OCI-M2 (cell line): ENCODE measurements at regions not wholly inside any gene's neighbourhood (a gene's known extent, or its start where the extent isn't known, plus 50 kb on each side); places are given as distances from the start of the nearest gene placed in this dataset.

Experiments
- DNase-seq: peaks from one replicate; lab custom pipeline; 2025; ENCODE audit not compliant: unreplicated experiment; lab: John Stamatoyannopoulos, UW

DNA sequence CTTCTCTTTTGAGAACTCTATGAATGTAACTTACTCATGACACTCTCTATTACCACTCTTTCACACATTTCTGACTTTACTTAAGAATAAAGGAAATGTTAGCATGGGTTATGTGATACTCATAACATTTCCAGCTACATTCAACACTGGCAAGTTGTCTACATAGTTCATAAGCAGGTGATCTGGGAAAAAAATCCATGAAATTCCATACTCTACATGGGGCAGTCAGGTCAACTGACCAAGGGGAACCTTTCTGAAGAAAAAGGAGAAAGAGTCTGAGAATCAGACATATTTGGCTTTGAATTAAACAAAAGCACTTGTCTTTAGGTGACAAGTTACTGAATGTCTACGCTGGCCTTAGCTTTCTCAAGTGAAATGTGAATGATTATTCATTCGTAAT lies 329.1 kb upstream of the ROBO1 start:
- no peak for DNase-seq

DNA sequence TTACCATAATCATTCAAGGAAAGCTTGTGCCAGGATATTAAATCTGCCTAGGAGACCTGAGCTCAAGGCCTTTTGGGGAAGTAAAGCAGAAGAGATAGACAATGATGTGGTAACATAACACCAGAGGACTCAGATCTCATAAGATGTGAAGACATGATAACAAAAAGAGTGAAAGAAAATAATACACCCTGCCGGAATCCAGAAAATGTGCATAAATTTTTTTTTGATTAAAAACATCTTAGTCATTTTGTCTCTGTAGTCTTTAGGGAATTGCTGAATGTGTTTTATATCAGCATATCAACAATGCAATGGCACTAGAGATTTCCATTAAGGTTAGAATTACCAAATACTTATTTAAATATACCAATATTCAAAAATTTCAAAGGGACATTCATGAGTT lies 326.8 kb upstream of the ROBO1 start:
- DNase-seq, result no peak

DNA sequence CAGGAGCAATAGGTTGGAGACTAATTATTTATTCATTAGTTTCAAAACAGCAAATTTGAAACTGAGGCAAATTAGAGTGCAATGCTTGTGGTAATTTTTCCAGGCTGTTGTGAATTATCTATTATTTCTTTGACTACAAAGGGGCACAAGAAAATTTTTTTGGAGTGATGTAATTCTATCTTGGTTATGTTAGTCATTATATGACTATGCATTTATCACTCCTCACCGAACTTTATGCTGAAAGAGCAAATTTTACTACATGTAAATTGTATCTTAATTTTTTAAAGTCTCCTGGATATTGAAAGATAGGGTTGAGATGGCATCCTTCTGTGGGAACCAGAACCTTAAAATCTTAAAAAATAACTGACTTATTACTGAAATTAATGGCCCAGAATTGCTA lies 320.0 kb upstream of the ROBO1 start:
- DNase-seq, result no peak

DNA sequence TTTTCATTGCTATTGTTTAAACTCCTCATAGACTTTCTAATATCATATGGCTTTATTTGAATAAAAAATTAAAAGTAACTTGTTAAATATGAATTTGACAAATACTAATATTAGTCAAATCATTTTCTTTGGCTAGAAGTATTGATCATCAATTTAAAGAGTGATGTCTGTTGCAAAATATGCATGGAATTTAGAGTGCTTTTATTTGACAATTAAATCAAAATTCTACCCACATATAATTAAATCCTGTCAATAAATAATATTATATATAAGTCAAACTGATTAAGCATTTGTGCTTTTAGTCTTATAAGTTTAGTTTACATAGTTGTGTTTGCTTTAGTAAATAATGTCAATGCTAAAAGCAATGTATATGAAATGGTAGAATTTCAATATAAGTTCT lies 318.6 kb upstream of the ROBO1 start:
- DNase-seq, result no peak

DNA sequence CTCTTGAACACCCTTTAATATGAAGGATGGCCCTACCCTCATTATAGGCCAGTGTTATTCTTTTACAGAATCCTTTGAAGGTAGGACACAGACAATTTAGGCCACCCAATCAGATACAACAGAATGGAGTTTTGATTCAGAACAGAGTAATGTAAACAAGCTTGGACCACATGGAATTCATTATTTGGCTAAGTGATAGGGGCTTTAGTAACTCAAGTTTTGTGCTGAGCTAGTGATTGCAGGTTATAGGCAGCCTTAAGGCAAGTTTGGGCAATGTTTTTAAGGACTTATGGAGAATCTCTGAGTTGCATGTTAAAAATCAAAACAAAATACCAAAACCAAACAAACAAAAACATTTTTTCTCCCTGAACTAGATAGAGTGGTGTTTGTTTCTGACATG lies 312.1 kb upstream of the ROBO1 start:
- no peak for DNase-seq

DNA sequence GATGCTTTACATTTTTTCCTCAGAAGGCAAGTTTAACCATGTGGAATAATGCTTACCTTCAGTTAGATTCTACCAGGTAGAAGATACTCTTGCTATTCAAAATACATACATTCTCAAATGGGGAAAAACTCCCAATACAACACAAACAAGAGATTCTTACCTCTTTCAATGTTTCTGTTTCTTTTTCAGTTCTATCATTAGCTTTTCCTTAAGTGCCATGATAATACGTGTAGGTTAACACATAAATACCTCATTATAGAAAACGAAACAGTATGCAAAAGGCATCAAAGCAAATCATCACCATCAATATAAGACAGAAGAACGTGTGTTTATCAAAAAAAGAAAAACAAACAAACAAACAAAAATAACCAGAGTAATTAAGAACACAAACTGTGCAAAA lies 300.7 kb upstream of the ROBO1 start:
- DNase-seq, result no peak

DNA sequence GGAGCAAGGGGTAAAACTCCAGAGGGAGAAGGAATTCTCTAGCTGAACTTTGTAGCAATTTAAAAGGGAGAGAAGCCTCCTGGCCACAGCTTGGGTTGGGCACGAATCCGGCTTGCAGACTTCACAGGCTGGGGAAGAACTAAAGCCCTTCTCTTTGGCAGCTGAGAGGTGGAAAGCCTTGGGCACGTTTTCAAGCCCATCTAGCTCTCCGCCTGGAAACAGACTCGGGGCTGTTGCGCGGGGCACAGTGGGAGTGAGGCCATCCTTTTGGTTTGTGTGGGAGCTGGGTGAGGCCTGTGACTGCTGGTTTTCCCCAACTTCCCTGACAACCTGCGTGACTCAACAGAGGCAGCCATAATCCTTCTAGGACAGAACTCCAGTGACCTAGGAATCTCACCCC lies 295.7 kb upstream of the ROBO1 start:
- no peak for DNase-seq

DNA sequence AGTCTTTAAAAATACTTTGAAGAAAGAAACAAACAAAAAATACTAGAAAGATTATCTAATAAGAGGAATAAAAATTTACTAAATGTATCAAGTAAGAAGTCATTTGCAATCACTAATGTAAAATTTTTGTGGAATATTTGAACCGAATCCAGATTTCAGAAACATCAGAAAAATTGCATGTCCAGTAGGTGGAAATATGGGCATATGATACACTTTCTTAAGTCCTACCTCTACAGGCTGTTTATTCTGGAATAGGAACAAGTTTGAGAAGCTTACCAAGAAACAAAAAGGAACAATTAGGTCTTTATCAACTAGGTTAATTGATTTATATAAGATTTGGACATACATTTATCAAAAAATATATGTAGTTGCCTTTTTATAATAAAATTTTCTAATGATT lies 292.9 kb upstream of the ROBO1 start:
- no peak for DNase-seq

DNA sequence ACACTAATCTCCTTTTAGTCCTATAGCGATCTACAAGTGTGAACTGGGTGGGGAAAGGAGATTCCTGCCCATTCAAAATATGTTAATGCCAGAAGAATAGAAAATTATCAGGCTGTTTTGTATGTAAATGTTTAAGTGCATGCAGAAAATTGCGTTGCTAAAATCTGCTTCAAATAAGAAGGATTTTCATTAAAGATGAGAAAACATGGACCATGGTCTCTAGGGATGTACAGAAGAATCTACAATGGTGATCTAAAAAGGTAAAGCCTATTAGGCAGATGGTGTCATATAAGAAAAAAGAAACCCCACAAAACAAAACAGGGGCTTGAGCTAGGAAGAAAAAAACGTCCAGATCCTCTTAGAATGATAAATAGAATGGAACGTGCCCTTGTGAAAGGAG lies 287.5 kb upstream of the ROBO1 start:
- no peak for DNase-seq

DNA sequence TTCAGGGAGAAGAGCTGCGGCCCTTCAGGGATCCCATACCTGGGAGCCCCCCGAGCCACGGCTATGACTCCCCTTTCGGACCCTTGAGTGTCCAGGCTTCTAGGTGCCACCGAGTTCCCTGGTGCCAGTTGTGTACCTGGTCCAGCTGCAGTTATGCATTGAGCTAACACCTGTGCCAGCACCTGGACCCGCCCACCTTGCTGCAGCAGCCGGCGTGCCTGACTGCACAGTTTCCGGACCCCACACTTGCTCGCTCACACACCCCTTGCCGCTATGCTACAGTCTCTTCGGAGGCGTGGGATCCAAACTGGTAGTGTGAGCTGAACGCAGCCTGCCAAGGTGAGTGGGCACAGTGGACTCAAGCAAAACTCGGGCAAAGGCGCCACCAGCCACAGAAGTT lies 284.5 kb upstream of the ROBO1 start:
- no peak for DNase-seq

DNA sequence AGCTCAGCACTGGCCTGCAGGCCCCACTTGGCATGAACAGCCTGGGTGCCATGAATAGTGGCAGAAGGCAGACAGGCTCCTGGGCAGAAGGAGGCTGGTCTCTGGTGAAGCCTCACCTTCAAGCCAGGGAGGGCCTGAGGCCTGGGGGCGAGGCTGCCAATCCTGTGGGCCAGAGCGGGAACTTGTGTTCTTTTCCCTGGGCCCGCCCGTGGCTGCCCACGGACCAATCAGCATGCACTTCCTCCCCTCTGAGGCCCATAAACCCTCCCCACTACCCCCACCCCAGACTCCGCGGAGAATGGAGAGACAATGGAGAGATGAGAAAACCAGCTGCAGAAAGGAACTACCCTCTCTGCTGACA lies 283.8 kb upstream of the ROBO1 start:
- DNase-seq, result no peak

DNA sequence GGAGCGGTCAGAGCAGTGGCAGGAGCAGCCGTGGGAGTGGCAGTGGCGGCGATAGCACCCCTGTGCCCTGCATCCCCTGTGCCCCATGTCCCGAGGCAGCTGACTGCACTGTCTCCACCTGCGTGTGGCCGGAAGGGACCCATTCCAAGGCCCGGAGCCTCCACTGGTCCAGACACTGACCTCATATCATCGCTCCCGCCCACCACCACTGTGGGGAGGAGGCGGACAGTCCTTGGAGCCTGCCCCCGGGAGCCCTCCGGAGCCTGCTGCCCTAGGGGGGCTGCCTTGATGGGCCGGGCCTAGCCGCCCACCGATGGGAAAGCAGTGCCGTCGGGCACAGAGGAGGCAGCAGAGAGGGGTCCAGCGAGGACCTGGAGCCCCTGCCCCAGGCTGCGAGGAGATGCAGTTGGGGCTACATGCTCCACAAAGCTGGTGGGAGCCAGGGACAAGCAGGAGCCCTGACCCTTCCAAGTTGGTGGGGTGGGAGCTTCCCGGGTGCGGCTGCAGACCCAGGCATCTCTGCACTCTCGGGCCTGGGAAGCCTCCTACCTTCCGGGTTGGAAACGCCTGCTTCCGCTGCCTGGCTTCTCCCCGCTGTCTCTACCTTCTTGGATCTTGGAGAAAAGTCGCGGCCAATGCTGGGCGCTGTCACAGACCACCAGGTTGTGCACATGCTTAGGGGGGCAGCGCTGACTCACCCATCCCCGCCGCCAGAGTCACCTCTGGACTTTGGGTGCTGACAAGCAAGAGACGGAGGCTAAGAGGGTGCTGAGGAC lies 283.2 kb upstream of the ROBO1 start:
- no peak for DNase-seq

DNA sequence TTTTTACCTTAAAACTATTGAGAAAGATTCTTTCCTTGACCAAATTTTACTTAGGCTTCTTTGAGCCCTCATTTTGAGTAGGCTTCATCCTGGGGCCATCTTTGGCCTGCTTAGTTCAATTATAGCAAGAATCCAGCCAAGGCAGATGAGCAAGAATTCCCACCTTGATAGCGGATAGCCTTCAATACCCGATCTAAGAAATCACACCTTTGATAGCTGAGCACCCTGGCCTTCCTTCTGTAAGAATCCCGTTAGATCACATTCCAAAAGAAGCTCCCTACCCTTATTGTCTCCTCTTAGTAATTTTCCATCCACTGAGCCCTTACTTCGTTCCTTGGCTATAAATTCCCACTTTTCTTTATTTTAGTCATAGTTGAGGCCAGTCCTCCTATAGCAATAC lies 275.4 kb upstream of the ROBO1 start:
- DNase-seq, result no peak

DNA sequence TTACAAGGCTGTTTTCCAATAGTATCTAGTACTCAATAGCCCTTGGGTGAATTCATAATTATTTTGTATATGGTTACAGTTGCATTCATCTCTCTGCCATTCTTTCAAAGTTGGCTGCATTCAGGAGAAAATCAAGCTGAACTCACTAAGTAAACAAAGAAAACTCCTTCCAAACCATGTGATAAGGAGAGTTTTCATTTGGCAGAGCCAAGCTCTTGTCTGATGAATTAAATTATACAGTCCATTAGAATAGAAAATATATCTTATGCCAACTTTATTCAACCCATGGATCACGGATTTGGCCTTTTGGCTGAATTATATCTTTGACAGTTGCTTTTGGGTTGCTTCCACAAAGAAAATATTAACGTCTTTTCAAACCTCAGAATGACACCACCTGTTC lies 272.3 kb upstream of the ROBO1 start:
- no peak for DNase-seq

DNA sequence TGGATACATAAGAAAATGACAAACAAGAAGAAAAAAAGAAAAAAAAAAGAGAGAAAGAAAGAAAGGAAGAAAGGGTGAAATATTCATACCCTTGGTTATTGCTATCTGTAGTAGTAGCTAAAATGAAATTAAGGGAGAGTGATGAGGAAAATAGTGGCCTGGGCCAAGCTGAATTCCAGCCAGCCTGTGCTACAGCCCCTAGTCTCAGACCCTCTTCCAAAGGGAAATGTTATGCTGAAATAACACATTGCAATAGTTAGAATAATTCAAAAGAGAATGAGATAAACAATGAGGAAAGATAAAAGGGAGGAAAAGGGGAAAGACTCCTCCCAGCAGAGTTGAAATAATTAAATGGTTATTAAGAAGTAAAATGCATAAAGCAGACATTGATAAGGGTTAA lies 268.4 kb upstream of the ROBO1 start:
- no peak for DNase-seq

DNA sequence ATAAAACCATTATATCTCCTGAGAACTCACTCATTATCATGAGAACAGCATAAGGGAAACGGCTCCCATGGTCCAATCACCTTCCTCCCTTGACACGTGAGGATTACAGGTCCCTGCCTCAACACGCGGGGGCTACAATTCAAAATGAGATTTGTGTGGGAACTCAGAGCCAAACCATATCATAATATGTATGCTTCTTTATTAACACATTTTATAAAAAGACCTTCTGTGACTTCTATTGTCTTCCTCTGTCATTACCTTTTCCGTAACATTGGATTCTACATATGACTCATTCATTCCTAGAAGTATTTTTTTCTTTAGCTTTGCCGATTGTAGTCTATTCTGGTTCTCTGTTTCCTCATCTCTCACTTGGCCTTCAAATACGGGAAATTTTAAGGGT lies 267.2 kb upstream of the ROBO1 start:
- DNase-seq, result no peak

DNA sequence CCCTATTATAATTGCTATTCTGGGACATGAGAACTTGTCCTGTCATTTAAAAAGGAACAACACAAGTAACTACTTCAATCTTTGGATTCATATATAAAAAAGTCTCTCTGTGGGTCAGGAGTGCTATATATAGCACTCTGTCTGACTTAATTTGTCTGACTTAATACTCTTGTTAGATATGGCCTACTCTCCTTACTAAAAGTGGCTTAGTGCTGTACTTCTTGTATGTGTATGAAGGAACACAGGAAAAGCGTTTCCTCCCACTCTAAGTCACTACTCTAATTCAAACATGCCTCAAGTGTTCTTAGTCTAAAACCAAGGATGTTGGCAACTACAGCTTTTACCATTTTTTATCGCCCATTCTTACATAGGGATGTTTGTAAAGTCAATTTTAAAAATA lies 255.2 kb upstream of the ROBO1 start:
- DNase-seq, result no peak

DNA sequence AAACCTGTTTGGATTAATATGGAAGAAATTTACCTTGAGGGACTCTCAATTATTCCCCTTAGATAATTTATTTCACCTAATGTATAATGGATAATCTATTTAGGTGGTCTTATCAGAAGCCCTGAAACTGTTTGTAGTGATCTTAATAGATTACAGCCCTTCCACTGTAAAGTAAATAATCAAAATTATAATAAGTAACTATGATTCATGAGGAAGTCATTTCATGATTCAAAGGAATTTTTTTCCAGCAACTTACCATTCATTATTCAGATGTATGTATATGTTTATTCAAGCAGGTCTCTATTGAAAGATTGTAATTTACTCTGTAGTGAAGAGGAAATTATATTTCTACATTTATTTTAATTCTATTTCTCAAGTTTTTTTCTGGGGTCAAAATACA lies 250.6 kb upstream of the ROBO1 start:
- DNase-seq, result no peak

DNA sequence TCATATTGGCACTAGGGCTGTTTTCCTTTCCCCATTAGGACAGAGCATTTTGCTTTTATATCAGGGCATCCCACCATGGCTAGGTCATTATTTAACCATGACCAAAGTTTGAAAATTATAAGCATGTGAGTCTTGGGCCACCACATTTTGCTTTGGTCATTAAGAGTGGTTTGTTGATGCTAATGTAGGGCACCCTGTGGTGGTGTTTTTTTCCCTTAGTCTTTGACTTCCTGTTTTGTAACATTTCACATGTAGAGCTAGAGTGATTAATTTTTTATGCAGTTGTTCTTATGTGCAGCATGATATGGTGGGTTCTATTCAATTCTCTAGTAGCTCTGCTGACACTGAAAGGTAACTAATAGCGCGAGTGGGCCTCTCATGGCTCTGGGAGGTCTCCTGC lies 249.6 kb upstream of the ROBO1 start:
- DNase-seq, result no peak

DNA sequence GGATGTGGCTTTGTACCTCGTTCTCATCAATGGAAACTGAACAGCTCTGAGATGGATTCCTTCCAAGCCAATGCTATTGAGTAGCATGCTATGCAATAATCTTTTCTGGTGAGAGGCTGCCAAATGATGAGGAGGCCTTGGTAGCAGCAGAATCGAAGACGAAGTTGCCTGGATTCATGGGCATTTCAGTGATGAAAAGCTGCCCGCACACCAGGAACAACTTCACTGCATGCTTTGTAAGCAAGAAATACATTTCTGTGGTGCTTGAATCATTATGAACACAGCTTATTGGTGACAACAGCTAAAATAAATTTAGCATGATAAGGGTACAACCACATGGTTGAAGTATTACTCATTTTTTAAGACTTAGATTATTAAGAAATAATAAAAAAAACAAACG lies 246.8 kb upstream of the ROBO1 start:
- DNase-seq, result no peak

DNA sequence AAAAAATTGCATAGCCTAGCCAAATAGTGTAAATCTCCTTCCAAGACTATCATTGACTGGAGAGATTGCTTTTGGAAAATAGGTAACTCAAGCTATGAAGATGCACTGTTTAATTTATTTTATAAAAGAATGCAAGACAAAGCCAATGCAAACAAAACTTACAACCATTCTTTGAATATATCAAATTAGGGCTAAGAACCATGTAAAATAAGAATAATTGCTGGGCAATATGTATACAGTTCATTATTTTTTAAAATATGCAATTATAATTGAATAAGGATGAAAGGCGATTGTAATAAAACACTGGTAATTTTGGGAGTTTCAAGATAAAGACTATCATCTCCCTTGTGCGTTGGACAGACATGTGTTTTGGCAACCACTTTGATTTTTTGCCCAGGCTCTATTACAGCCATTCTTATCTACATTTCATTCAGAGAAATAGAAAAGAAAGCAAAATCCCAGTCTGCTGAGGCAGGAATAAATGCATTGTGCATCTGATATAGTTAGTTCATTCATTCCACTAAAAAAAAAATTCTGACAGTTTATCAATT lies 242.3 kb upstream of the ROBO1 start:
- no peak for DNase-seq

DNA sequence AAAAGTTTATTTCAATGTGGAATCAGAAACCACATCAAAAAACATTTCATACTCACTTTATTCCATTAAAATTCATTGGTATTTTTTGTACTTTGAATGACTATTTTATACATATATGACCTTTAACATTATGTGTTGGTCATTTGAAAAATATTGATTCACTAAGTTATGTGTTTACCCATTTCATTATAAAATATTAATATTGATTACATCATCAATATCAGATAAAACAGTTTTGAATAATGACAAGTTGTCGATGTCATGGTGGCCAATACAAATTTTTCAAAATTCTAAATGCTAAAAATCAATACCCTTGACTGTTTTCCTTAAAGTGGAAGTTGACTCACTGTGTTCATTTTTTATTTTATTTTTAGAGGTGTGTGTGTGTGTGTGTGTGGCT lies 239.7 kb upstream of the ROBO1 start:
- DNase-seq, result no peak

DNA sequence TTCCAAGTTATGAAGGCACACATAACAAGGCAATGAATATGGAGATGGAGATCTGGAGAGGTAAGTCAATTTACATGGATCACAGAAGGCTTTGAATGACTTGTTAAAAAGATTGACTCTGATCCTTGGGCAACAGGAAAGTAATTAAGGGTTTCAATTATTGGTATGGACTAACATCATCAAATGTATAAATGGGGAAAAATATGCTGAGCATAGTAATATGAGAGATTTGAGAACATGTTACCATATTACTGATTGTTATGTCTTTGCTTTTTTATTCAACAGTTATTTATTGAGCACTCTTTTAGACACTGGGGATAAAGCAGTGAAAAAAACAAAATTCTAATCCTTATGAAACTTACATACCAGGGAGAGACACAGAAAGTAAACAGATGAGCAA lies 238.5 kb upstream of the ROBO1 start:
- no peak for DNase-seq
